Fibroblast of mammary gland (primary cell): ENCODE measurements at regions not wholly inside any gene's neighbourhood (a gene's known extent, or its start where the extent isn't known, plus 50 kb on each side); places are given as distances from the start of the nearest gene placed in this dataset.

Source experiments
- DNase-seq: peaks from one replicate; pipeline ENCODE4 v3.0.0-alpha.2; 2010; ENCODE audit warnings: low read depth
- H3K4me3 ChIP-seq: 2 replicates; pipeline ENCODE4 v1.5.1; 2011; ENCODE audit warnings: low read depth, mild to moderate bottlenecking, low read length, moderate library complexity; ENCODE audit not compliant: control insufficient read depth
- CTCF ChIP-seq: conservative IDR thresholded peaks from 2 replicates; pipeline ENCODE4 v1.5.1; 2011; ENCODE audit warnings: low read depth, low read length, inconsistent platforms; ENCODE audit not compliant: control insufficient read depth, insufficient read depth

- no peak overlapping the region for H3K4me3 ChIP-seq
- no peak for TF ChIP-seq CTCF
- DNase-seq, result no peak
These were observed 71.3 kb upstream of the SOX4 start for GRCh38 chr6:21522143-21522747.

GRCh38 chr6:21522797-21523456 is 70.6 kb upstream of the SOX4 start:
- no peak for TF ChIP-seq CTCF
- H3K4me3 ChIP-seq, result no peak overlapping the region
- no peak for DNase-seq

GRCh38 chr6:21523652-21524051 is 69.9 kb upstream of the SOX4 start:
- no peak for DNase-seq
- H3K4me3 ChIP-seq, result no peak overlapping the region
- TF ChIP-seq CTCF, result no peak

- TF ChIP-seq CTCF, result no peak
- H3K4me3 ChIP-seq, result no peak overlapping the region
These were observed 69.3 kb upstream of the SOX4 start for GRCh38 chr6:21524201-21524600.

GRCh38 chr6:21526974-21527373 is 66.6 kb upstream of the SOX4 start:
- no peak overlapping the region for H3K4me3 ChIP-seq
- no peak for DNase-seq
- no peak for TF ChIP-seq CTCF

More at GRCh38 chr6:21524201-21524600, 69.3 kb upstream of the SOX4 start:
- no peak for DNase-seq

GRCh38 chr6:21527731-21528130 is 65.8 kb upstream of the SOX4 start:
- DNase-seq, result no peak
- no peak for TF ChIP-seq CTCF
- no peak overlapping the region for H3K4me3 ChIP-seq
